Pons (tissue), 1 donor: ENCODE measurements at regions not wholly inside any gene's neighbourhood (a gene's known extent, or its start where the extent isn't known, plus 50 kb on each side); places are given as distances from the start of the nearest gene placed in this dataset.

Source experiments
- DNase-seq: peaks from one replicate; pipeline ENCODE4 v3.0.0-alpha.2; 2016; ENCODE audit warnings: low spot score

DNA sequence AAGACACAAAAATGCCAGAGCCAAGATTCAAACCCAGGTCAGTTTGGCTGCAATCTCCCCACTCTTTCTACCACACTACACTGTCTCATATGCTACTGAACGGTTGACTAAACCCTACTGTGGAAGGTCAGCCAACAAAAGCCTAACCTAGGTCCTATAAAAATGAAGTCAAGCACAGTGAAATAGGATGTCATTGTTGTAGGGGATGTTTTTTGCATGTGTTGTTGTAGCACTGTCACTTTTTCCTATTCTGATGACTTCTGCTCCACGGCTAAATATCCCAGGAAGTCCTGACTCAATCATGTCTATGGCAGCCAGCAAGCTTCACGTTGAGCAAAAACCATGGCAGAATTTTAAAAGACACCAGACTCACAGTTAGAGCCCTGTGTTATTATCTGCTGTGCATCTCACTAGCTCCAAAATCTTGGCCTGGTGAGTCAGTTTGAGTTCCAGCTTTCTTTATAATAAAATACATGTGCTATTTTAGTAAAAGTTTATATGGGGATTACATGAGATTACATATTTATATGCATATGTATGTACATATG, 322.1 kb upstream of the NT5E start:
- no peak for DNase-seq

DNA sequence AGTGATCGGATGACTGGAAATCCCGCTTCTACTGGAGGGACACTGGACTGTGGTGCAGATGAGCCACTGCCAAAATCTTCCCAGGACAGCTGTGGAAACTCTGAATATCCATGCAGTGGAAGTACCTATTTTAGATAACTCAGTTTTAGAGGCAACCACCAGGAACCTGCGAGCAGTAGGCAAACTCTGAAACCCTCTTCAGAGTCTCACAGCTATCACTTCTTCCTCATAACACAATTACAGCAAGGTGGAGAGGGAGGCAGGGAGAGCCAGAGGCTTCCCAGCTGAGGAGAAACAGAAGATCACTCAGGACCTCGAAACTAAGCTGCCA, 322.8 kb upstream of the NT5E start:
- no peak for DNase-seq

DNA sequence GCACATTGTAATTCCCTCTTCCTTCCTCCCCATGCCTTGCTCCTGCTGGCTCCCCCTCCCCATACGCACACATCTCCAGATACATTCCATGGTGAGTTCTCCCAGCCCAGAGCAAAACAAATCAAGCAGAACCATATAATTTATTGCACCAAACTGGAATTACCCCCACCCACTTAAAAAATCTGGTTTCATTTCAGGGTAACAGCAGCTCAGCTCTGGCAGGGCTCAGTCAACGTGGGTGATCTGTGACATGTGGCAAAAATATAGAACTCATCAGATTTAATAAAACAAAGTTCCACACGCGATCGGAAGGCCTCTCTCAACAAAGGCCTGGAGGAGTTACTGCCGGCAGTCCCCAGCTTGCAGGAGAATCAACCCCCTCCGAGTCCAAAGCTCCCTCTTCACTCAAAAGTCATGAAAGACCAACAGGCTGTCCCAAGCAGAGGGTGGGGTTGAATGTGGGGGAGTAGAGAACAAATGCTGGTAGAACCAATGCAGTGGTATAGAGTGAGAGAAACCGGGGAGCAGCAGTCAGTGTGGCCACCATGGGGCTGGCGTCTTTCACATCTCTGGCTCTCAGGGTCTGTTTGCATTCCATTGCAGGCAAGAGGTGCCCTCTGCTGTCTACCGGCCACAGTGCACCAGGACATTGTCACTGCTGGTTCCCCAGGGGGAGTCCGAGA, 323.3 kb upstream of the NT5E start:
- DNase-seq, result peak; percentile 48

DNA sequence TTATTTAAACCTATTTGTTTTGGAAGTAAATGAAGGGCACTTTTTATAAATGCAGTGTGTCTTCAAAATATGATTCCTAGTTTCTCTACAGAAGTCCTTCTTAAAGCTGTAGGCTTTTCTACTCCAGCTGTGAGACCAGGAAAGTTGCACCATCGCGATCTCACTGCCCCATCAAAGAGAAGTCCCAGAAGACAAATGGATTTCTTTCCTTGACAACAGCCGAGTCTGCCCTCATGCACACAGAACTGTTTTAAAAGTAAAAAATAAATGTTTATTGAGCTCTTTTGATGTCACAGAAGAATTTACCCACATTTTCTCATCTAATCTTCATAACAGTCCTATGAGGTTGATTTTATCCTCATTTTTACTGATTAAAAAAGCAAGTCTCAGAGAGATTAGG, 324.4 kb upstream of the NT5E start:
- DNase-seq, result no peak

DNA sequence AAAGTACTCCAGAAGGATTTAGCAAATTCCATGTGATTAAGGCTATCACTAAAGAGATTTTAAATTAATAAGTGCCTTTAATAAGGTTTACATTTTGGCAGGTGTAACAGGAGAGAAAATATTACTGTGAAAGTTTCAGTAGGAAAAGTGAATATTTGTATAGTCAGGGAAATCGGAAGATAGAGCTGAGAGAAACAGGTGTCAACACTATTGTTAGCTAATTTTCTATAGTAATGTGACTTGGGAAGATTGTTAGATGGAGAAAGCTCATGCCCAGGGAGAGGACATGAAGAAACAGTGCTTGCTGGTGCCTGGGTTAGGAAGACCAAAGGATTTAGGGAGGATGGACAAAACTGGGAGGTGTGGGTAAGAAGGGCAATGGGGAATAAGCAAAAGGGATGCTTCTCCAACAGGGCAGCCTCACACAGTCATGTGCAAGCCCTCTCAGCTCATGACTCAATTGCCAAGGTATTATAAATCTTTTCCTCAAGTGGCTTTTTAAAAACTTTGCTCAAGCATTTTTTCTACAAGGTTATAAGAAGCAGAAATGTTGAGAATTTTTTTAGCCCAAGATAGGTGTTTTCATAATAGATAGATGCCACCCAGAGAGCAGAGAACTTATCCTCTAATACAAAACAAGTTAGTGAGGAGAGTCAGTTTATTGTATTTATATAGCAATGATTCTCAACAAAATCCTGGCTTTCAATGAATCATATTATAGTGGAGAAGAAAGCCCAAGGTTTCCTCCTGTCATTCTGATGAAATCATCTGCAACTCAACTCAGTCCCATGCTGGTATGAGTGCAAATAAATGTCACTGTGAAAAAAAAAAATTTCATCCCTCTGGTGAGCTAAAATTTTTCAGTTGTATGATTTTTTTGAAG, 325.2 kb upstream of the NT5E start:
- no peak for DNase-seq

DNA sequence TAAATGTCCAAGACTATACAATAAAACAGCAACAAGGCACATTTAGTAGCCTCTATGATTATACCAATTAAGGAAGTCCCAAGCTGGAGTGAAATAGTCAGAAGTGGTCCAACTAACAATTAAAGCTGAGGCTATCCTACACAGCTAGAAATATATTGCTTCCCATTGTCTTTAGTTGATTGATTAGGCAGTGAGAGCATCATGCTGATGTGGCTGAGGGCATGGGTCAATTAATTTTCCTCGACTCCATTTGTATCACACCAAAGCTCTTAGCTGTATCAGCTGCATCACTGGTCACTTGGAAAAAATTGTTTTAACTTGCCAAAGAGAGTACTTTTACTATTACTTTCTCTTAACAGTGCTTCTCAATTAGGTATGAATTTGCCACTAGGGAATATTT, 328.7 kb upstream of the NT5E start:
- no peak for DNase-seq

DNA sequence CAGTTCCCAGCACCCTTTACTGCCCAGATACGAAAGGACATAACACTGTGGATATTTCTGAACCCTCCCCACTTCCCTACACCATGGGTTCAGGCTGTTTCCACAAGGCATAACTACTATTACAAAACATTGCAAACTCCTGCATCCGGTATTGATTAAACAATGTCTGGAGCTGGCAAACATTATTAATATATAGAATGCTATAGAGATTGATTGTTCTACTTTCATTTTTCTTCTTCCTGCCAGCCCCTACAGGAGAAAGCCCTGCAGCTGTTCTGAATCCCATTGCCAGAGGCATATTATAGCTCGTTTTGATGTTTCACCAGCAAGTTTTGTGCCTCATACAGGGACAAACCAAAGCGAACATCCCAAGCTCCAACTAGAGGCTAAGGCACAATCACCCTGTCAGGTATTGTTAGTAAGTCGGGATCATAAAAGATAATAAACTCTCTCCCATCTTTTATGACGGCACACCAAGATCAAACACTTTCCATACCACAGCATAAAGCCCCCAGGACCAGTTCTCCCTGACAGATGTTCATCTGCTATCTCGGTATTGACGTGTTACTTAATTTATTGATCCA, 331.1 kb upstream of the NT5E start:
- no peak for DNase-seq

DNA sequence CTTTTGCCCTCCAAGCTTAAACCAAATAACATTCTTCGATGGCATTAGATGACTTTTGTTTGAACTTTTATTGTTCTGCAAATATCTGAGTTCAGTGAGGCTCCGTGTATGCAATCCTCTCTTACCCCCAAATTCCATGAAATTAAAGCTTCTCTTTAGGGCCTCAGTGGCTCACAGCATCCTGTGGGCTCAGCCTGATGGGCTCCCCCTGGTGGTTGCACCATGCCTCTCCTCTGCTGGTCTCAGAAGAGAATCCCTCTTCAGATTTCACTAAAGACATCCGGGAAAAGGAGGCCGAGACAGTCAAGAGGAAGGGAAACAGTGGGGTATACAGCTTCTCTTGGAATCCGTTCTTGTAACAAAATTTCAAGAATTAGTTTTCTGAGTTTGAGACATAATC, 331.6 kb upstream of the NT5E start:
- DNase-seq, result no peak

DNA sequence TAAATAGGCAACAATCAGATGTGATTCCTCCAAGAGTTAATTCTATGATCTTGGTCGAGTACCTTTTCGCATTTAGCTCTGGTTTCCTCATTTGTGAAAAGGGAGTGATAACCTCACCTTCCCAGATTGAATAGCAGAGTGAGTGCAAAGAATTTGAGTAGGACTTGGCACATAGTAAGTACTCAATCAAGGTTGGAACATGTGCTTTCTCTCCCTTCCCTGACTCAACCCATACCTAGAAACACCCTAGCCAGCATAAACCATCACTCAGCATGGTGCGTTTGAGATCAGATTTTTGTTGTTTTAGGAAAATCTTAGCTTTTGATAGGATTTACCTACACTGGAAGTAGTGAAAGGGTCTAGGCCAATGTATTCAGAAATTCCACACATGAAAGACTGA, 333.4 kb upstream of the NT5E start:
- no peak for DNase-seq

DNA sequence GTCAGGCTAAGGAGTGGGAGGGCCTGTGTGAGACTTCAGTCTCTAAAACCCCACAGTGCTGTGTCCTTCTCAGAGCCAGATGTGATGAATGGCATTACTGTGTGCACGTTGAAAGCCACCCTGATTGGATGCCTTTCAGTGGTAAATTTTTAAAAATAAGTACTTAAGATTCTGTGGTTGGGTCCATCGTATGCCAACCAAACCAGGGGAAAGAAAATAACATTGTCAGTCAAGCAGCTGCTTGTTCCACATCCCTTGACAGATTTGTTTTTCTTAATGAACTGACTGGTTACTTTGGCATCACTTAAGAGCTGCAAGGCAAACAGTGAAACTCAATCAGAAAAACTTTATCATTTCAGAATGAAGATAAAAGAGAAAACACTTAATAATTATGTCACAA, 334.0 kb upstream of the NT5E start:
- DNase-seq, result no peak

DNA sequence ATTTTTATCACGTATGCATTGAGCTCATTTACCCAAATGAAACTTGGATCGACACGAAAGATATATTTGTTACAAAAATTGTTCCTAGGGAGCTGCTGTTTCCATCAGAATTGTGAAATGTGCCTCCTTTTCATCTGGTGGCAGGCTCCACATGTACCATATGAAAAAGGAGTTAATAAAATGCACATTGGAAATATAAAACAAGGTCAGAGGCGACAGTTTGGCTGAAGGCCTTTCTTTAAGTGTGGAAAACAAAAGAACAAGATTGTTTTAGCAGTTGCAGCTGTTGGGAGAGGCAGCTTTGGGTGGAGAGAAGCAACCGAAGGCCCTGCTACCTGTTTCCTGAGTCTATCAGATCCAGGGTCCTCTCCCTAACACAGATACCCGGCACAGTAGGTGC, 334.5 kb upstream of the NT5E start:
- DNase-seq, result no peak

DNA sequence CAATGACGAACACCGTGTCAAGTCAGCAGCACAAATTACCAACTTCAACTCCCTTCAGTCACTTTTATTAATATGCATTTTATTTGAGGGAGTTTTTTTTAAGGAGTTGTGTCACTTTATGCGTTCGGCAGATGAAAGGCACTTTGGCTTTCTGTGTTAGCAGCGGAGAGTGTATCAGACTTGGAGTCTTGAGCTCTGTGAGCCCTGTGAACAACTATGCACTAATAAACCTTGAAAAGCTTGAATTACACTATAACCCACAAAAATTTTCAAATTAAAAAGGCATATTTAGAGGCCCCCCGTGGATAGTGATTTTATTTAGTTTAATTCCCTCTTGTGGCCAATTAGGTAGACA, 335.3 kb upstream of the NT5E start:
- no peak for DNase-seq

DNA sequence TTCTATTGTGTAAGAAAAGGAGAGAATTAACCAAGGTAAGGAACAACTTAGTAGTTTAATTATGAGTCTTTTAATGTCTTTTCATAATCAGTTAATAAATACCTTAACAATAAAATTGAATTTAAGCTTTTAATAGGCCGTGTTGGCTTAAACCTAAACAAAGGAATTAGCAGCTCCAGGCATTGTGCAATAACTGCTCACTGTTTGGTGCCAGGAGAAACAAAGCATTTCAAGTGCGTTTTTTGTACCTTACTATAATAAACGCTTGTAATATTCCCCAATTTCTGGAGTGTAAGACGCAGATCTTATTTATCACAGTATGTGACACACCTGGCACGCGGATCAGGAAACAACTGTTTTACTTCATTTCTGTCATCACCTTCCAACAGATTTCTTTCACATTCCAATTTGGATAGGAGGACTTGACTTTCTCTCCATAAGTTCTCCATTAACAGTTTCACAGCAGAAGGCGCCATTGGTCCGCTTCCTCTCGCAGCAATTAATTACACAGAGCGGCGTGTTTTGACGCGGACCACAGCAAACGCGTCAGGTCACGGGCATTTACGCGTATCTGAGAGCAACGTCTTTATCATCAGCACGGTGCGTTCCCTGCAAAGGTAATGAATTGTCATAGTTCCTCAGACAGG, 335.8 kb upstream of the NT5E start:
- DNase-seq, result no peak

DNA sequence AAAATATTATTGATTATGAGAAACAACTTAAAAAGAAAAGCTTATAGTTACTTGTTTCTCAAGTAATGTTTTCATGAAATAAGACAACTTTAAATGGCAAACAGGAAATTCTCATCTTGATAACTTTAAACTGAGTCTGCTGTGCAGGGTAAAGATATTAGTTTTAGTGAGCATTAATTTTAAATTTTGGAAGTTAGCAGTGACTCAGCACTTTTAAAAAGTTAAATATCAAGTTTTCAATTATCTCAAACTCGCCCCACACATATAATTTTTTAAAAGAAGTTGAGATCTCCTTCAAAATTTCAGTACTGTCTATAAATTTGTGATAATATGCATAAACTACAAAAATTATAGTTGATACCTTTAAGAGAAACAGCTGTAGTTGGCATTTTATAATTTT, 337.3 kb upstream of the NT5E start:
- DNase-seq, result no peak

DNA sequence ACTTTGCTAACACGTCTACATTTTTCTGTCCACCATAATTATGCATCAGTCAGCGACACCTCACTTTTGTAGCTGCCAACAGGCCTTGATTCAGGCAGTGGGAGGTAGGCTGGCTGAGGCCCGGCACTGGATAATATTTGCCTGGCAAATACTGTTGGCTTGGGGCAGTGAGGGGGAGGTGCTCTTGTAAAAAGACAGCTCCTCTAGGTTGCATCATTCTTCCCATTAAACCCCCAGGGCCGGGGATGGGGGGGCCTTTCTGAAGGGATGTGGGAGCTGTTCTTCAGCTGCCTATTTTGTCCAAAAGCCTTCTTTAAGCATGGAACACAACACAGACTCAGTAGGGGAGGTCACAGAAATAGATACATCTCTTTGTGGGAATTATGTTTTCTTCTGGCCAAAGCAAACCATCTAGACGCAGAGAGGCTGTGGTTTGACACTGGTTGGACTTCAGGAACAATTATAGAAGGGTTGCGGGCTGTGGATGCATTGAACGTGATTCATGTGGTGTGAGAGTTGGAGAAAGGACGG, 338.3 kb upstream of the NT5E start:
- no peak for DNase-seq

DNA sequence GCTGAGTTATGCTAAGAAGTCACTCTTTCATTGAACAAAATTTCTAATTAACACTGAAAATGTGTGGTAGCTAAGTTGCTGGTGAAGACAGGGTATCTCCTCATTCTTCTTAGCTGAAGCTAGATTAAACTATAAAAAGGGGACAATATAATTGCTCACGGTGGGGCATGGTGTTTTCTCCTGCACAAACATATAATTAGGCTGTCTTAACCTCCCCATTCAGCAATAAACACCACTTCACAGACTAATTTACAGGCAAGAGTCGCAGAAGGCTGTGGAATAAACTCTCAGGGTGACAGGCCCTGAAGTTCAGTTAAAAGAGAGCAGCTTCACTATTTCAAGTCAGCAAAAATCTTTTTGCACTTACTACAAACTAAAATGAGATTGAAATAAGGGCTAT, 338.9 kb upstream of the NT5E start:
- no peak for DNase-seq

DNA sequence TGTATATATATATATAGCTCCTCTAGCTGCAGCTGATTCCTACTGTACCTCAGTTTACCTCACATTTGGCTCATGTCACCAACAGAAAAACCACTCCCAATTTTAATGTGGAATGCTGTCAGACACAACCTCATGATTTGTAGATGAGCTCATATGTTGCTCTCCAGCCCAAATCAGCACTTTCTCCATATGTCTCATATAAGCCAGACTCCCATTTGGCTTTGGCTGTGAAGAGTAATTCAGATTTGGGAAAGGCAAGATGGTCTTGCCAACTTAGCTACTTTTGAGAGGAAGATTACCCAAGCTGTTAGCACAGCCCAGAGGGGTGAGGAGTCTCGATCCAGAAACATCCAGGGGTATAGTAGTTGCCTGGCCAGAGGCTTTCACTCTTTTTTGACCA, 342.2 kb upstream of the NT5E start:
- DNase-seq, result no peak

DNA sequence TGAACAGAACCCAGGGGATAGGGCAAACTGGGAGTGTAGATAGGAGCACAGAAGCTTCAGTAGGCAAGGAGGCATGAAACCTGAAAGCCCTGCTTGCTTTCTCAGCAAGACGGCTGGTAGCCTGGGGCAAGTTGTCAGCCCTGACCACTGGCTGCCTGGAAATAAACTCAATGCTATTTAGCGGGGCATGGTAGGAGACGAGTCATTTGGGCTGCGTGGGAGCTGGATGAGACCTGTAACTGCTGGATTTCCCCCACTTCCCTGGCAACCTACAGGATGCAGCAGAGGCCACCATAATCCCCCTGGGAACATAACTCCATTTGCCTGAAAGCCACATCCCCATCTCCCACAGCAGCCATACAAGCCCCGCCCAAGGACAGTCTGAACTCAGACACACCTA, 332.6 kb upstream of the TBX18 start:
- no peak for DNase-seq

DNA sequence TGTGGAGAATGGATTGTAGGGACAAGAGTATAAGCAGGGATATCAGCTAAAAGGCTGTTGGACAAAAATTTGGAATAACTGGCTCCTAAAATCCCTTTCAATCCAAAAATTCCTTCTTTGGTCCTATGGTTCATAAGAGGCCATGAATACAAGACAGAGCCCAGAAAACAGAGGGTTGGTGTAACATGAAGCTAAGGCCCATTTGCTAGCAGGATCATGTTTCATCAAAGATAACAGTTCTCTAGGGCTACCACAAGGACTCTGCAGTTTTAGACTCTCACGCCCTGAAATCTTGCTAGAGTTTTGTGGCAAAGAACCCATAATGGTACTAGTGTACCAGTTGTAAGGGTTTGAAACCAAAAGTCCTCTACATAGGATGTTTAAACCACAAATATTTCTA, 327.8 kb upstream of the TBX18 start:
- no peak for DNase-seq

DNA sequence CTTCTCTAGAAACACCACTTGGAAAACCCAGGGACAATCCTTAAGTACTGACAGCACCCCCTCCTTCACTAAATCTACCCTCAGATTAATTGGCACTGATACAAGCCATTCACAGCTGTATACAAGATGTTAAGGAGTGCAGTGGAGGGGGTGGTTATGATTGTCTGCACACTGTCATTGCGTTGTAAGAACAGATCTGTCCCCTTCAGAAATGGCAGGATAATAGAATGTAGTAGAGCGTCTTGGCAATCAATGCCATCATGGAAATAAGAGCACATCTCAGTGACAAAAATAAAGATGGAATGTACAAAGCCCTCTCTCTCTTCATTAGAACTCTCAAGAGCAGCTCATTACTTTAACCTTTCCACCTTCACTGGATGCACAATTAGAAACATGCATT, 324.9 kb upstream of the TBX18 start:
- no peak for DNase-seq

DNA sequence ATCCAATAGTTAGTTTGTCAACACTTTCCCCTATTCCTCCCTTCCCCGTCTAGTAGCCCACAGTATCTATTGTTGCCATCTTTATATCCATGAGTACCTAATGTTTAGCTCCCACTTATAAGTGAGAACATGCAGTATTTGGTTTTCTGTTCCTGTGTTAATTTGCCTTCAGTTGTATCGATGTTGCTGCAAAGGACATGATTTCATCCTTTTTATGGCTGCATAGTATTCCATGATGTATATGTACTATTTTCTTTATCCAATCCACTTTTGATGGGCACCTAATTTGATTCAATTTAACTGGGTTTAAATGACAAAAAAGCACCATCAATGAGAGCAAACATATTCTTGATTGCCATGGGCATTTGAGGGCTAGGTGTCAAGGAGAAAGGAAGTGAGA, 321.5 kb upstream of the TBX18 start:
- no peak for DNase-seq

DNA sequence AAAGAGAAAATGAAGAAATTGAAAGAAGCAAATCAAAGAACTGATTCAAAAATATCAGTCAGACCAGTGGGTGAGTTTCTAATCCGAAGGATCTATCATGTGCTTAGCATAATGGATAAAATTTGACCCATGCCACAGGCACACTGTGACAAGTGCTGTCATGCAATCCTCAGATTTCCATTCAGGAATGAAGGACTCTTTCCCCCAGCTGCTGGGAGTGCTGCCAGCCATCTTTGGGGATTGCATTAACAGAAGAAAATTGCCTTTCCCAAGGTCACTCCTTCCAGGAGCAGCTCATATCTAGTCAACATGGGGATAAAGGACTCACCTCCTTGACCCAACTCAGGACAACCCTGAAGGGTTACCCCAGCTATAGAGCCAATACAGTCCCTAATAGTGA, 316.7 kb upstream of the TBX18 start:
- DNase-seq, result no peak

DNA sequence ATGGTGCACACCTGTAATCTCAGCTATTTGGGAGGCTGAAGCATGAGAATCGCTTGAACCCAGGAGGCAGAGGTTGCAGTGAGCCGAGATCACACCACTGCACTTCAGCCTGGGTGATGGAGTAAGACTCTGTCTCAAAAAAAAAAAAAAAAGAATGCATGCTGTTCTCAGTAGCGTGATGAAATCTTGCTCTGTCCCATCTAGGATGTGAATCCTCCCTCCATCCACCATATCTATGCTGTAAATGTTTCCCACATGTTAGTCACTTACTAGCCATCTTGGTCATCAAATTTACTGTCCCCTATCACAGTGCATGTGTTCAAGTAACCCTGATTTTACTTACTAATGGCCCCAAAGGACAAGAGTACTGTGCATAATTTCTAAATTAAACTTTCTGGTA, 315.4 kb upstream of the TBX18 start:
- DNase-seq, result no peak
